ENCODE measurements at regions not wholly inside any gene's neighbourhood (a gene's known extent, or its start where the extent isn't known, plus 50 kb on each side); places are given as distances from the start of the nearest gene placed in this dataset.
"Not testable (repeated sequence)": the region's sequence is repeated elsewhere in the genome, so short reads cannot be mapped to it uniquely, and the experiment has no call there.

DNA sequence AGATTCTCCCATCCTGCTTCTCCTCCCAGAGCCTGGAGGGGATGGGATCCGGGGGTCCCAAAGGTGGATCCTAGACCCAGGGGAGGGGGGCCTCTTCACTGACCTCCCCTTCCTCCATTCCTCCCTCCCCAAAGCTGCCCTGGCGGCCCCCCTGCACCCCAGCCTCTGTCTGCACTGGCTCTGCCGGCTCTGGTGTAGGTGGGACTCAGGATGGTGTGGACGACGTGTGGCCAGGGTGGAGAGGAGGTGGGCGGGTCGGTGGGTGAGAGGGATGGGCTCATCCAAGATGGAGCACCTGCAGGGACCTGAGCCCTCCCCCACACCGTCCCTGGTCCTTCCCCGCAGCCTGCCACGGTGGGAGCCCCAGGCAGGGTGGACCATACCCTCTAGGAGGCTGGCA is 355.6 kb downstream of the TMEM121 start:
- not testable (repeated sequence) for TF ChIP-seq STAT1 (IDR thresholded peaks at IDR 0.05; ENCODE audit: unreplicated experiment); CREB1 (CRISPR knock-in tag; IDR thresholded peaks at IDR 0.05; ENCODE audit: low read depth); EZH2 (IDR thresholded peaks at IDR 0.05; ENCODE audit: low read depth, unreplicated experiment); REST (IDR thresholded peaks at IDR 0.05; ENCODE audit: unreplicated experiment); NANOG (IDR thresholded peaks at IDR 0.05; ENCODE audit: borderline replicate concordance); POLR2AphosphoS5 (IDR thresholded peaks at IDR 0.05; ENCODE audit: low read depth); ETS1 (IDR thresholded peaks at IDR 0.05); ZNF114 (CRISPR knock-in tag; IDR thresholded peaks at IDR 0.05); JUNB (IDR thresholded peaks at IDR 0.05; ENCODE audit: unreplicated experiment)
- TF ChIP-seq, protein P1, sequence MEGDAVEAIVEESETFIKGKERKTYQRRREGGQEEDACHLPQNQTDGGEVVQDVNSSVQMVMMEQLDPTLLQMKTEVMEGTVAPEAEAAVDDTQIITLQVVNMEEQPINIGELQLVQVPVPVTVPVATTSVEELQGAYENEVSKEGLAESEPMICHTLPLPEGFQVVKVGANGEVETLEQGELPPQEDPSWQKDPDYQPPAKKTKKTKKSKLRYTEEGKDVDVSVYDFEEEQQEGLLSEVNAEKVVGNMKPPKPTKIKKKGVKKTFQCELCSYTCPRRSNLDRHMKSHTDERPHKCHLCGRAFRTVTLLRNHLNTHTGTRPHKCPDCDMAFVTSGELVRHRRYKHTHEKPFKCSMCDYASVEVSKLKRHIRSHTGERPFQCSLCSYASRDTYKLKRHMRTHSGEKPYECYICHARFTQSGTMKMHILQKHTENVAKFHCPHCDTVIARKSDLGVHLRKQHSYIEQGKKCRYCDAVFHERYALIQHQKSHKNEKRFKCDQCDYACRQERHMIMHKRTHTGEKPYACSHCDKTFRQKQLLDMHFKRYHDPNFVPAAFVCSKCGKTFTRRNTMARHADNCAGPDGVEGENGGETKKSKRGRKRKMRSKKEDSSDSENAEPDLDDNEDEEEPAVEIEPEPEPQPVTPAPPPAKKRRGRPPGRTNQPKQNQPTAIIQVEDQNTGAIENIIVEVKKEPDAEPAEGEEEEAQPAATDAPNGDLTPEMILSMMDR (conservative IDR thresholded peaks at IDR 0.05; ENCODE audit: low read depth in 2 of 2) = not testable (repeated sequence)
